IPS DF 6.9 (cell line): ENCODE measurements at regions not wholly inside any gene's neighbourhood (a gene's known extent, or its start where the extent isn't known, plus 50 kb on each side); places are given as distances from the start of the nearest gene placed in this dataset.

Source experiments
- DNase-seq: peaks from one replicate; pipeline ENCODE4 v3.0.0-alpha.2; 2013; ENCODE audit warnings: low read depth, low spot score
- H3K27ac ChIP-seq: one replicate; pipeline ENCODE4 v1.5.1; 2013; ENCODE audit warnings: low read length, control low read depth
- H3K27me3 ChIP-seq: 2 replicates; pipeline ENCODE4 v1.6.1; 2013; ENCODE audit warnings: mild to moderate bottlenecking, low read length; ENCODE audit not compliant: control insufficient read depth, insufficient read depth
- H3K36me3 ChIP-seq: 2 replicates; pipeline ENCODE4 v1.6.1; 2013; ENCODE audit warnings: low read length; ENCODE audit not compliant: control insufficient read depth, insufficient read depth
- H3K4me1 ChIP-seq: 2 replicates; pipeline ENCODE4 v1.6.1; 2013; ENCODE audit warnings: low read length; ENCODE audit not compliant: control insufficient read depth, insufficient read depth
- H3K4me3 ChIP-seq: 2 replicates; pipeline ENCODE4 v1.5.1; 2013; ENCODE audit warnings: mild to moderate bottlenecking, low read length
- H3K9me3 ChIP-seq: 2 replicates; pipeline ENCODE4 v1.6.1; 2013; ENCODE audit warnings: low read length, inconsistent platforms; ENCODE audit not compliant: control insufficient read depth, insufficient read depth
- whole genome bisulfite sequencing: extraction: QIAGEN DNeasy Blood & Tissue Kit; methylation state at CpG from one replicate; pipeline ENCODE4 v1.1.7; 2013; ENCODE audit warnings: mixed read lengths, missing lambda C conversion rate; ENCODE audit not compliant: insufficient read length, insufficient coverage; 5-methylcytosine and 5-hydroxymethylcytosine counted together

DNA sequence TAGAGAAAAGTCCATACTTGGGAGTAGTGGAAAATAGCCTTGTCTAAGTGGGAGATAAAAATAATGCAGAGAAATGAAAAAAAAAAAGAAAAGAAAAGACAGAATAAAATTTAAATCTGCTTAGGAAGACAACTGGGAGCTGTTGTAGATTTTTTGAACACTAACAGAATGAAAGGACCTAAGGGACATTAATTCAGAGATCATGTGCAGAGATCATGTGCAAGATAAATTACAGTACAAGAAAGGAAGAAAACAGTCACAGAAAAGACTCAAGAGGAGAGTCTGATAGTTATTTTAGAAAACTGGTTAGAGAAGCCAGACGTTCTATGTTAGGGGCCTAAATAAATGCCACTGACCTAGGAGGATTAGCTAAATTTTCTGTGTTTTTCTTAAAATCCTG lies 1226.8 kb upstream of the NUDT12 start:
- H3K4me1 ChIP-seq = no peaks in the 10 kb centered on the region
- no peaks in the 10 kb centered on the region; the same call in 1 of the 2 replicates for H3K27me3 ChIP-seq
- no peak overlapping the region for H3K4me3 ChIP-seq
- no peaks in the 10 kb centered on the region for H3K9me3 ChIP-seq
- no peak overlapping the region for H3K27ac ChIP-seq
- H3K36me3 ChIP-seq = no peaks in the 10 kb centered on the region
- WGBS = no CpG with 5 or more reads among the region's 1 CpG
- no peak for DNase-seq

DNA sequence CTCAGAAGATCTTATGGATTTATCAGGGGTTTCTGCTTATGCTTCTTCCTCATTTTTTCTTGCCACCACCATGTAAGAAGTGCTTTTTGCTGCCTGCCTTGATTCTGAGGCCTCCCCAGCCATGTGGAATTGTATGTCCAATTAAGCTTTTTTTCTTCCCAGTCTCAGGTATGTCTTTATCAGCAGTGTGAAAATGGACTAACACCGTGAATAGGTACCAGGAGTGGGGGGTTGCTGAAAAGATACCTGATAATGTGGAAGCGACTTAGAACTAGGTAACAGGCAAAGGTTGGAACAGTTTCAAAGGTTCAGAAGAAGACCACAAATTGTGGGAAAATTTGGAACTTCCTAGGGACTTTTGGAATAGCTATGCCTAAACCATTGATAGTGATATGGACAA lies 1222.5 kb upstream of the NUDT12 start:
- WGBS = no CpG with 5 or more reads among the region's 2 CpGs

DNA sequence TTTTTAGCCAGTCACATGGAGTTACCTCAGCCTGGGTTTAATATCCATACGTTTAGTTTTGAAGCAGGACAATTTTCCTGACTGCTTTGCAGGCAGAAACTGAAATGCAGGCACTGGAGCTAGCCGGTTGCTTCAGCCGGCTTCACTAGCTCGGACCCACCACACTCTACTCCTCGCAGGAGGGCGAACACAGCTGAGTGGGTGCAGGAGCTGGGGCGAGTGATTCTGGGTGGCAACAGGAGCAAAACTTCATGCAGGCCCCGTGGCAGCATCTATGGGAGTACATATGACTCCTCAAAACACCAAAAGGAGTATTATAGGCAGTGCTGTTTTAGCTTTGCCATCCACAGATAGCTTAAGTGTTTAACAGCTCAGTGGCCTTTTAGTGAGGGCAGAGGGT lies 1211.8 kb upstream of the NUDT12 start:
- no peaks in the 10 kb centered on the region for H3K27me3 ChIP-seq
- no CpG with 5 or more reads among the region's 8 CpGs for WGBS

More for the DNA sequence above, 1222.5 kb upstream of the NUDT12 start:
- Histone ChIP-seq H3K27ac (no peak overlapping the region), H3K9me3 (no peaks in the 10 kb centered on the region), H3K36me3 (no peaks in the 10 kb centered on the region), H3K27me3 (no peaks in the 10 kb centered on the region), H3K4me1 (no peaks in the 10 kb centered on the region), H3K4me3 (no peak overlapping the region)
- no peak for DNase-seq

DNA sequence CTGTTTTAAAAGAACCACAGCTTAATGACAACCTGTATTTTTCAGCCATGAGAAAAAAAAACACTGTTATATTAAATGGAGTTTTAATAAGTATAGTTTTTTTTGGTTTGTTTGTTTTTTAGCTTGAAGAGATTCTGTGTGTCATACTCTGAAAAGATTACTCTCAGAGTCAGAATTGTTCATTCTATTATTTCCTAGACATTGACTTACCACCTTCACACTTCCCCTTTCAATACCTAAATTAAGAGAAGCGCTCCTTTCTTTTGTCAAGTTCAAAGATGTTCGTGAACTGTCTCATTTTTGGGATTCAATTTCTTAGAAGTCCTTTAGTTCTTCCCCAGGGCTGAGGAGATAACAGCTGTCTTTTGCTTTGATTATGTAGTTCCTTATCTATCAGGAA lies 1201.6 kb upstream of the NUDT12 start:
- Histone ChIP-seq H3K36me3 (no peaks in the 10 kb centered on the region), H3K9me3 (no peaks in the 10 kb centered on the region), H3K4me1 (no peaks in the 10 kb centered on the region), H3K4me3 (no peak overlapping the region), H3K27ac (no peak overlapping the region), H3K27me3 (no peaks in the 10 kb centered on the region)
- WGBS = no CpG with 5 or more reads among the region's 2 CpGs
- DNase-seq = no peak

More for the DNA sequence above, 1211.8 kb upstream of the NUDT12 start:
- no peaks in the 10 kb centered on the region for H3K36me3 ChIP-seq
- H3K27ac ChIP-seq = no peak overlapping the region
- H3K4me3 ChIP-seq = no peak overlapping the region
- H3K9me3 ChIP-seq = no peaks in the 10 kb centered on the region
- no peak for DNase-seq
- H3K4me1 ChIP-seq = no peaks in the 10 kb centered on the region

DNA sequence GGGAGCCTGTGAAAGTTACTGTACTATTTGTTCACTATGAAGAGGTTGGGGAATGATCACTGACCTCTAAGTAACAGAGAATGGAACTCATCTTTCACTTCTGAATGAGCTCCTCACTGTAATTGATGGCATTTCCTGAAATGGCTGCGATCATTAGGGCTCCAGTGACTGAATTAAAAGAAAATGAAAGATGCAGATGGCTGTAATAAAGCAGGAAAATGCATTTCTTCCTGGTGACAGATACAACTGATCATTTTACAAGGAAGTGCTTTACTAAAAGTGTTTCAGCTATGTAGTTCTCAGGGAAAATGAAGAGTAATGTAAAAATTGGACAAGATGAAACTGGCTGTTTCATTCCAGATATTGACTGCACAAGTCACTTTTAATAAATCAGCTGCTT lies 1200.6 kb upstream of the NUDT12 start:
- H3K4me3 ChIP-seq = no peak overlapping the region
- no peaks in the 10 kb centered on the region for H3K9me3 ChIP-seq
- no peaks in the 10 kb centered on the region for H3K36me3 ChIP-seq
- no peaks in the 10 kb centered on the region for H3K4me1 ChIP-seq
- no peak for DNase-seq
- no CpG with 5 or more reads among the region's 1 CpG for WGBS
- no peak overlapping the region for H3K27ac ChIP-seq
- H3K27me3 ChIP-seq = no peaks in the 10 kb centered on the region

DNA sequence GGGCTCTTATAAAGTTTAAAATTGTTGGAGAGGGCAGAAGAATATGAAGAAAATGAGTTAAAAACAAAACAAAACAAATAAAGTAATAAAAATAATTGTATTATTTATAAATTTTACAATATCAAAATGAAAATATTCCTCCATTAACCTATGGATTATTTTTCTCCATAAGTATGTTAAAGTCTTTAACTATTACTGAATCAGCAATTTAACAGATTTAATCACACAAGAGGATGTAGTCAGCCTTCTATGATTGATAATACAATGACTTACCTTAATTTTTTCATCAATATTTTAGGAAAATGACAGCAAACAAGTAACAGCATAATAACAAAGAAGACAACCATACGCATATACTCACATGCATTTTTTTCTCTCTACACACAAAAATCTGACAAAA lies 1195.3 kb upstream of the NUDT12 start:
- H3K27ac ChIP-seq = no peak overlapping the region
- H3K36me3 ChIP-seq = no peaks in the 10 kb centered on the region
- H3K9me3 ChIP-seq = no peaks in the 10 kb centered on the region
- no peak overlapping the region for H3K4me3 ChIP-seq
- WGBS = no CpG with 5 or more reads among the region's 1 CpG
- no peaks in the 10 kb centered on the region for H3K4me1 ChIP-seq
- no peak for DNase-seq
- no peaks in the 10 kb centered on the region for H3K27me3 ChIP-seq

DNA sequence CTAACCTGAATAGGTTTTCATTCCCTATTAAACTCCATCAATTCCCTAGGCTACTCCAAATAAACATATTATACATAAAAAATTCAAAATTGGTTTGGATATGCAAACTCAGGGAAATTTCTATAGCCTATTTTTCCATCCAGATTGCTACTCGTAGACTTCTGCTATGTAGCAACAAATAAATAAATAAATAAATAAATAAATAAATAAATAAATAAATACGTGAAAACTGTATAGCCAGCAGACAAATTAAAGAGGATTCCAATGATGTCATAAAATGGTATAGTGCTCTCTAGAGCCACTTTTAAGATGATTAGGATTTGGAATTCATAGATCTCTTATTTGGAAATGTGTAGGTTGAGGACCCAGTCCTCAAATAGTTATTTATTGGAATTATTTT lies 1193.2 kb upstream of the NUDT12 start:
- no peaks in the 10 kb centered on the region for H3K27me3 ChIP-seq
- no CpG with 5 or more reads among the region's 2 CpGs for WGBS
- no peak overlapping the region for H3K4me3 ChIP-seq
- DNase-seq = no peak
- no peaks in the 10 kb centered on the region for H3K4me1 ChIP-seq
- no peaks in the 10 kb centered on the region for H3K36me3 ChIP-seq
- no peaks in the 10 kb centered on the region for H3K9me3 ChIP-seq
- no peak overlapping the region for H3K27ac ChIP-seq

DNA sequence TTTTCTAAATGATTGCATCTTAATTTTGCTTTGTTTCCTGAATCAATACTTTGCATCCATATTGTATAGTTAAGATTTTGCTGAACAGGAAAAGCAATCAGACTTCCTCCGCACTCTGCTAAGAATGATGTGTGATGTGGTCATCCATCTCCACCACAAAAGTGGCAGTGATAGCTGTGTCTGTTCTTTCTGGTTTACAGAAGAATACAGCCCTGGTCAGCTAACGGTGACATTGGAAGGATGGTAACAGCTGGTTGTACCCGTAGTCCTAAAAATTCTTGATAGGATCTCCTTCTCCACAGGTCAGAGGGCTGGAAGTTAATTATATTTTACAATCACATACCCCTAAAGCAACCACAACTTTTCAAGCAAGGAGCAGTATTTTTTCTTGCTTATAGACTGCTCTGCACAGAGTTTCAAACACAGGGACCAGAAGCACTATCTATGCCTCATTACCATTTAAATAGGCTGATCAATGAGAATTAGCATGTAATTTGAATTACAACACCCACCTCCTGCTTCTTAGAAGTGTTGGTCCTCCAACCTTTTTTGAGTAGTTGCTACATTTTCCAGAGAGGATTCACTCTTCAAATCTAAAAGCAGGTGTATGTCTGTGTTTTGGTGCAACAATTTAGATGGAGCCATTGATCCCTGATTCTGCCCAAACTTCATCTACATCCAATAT lies 1191.9 kb upstream of the NUDT12 start:
- DNase-seq = no peak
- Histone ChIP-seq H3K27ac (no peak overlapping the region), H3K36me3 (no peaks in the 10 kb centered on the region), H3K27me3 (no peaks in the 10 kb centered on the region), H3K4me1 (no peaks in the 10 kb centered on the region), H3K9me3 (no peaks in the 10 kb centered on the region), H3K4me3 (no peak overlapping the region)
- no CpG with 5 or more reads among the region's 3 CpGs for WGBS

DNA sequence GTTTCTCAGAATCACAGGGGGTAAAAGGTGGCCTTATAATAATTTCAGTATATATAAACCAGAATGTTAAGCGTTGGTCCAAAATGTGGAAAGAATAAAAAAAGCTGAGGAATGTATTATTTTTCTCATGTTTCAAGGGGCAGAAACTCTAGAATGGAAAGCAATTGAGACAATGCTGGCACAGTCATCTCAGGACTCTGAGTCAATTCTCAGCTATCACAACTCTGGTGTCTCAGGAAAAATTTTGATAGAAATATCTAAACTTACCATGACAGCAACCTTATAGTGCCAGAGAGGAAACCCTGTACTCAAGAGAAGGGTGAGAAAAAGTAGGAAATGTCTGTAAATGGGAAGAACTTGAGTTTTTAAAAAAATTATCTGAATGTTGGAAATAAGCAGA lies 1189.4 kb upstream of the NUDT12 start:
- Histone ChIP-seq H3K27me3 (no peaks in the 10 kb centered on the region), H3K9me3 (no peaks in the 10 kb centered on the region), H3K27ac (no peak overlapping the region), H3K4me3 (no peak overlapping the region), H3K4me1 (no peaks in the 10 kb centered on the region), H3K36me3 (no peaks in the 10 kb centered on the region)
- no peak for DNase-seq
- WGBS = no CpG with 5 or more reads among the region's 1 CpG

DNA sequence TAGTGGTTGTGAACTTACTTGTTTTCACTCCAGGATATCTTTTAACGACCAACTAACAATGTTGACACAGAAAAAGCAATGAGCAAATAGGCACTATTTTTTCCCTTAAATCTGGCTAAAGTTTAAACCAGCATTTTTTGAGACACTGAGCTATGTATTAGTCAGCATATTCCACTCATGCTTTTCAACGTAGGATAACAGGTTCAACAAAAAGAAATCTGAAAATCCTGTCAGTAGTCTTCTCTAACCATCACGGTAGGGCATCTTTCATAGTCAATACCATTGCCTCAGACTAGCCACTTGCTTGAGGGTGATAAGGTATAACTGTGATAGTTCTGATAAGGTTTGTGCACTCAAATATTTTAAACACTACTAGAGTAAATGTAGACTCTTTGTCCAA lies 1177.3 kb upstream of the NUDT12 start:
- WGBS = no CpG with 5 or more reads among the region's 3 CpGs
- no peak for DNase-seq
- no peaks in the 10 kb centered on the region for H3K27me3 ChIP-seq

DNA sequence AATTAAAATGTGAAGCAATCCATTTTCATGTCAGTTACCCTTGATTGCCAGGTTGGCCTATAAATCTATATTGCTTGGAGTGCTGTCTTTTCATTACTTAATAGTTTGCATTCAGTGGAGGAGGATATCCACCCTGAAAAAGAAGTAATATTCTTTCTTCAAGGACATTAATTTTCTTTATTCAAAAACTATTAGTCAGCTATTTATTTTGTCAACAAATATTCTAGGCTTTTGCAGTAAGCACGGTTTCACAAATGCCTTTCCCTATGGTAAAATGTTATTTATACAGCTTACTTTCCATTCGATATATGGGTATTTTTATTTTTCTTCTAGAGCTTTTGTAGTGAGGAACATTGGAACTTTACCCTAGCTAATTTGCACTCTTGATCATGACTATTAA lies 1176.9 kb upstream of the NUDT12 start:
- Histone ChIP-seq H3K36me3 (no peaks in the 10 kb centered on the region), H3K27me3 (no peaks in the 10 kb centered on the region), H3K9me3 (no peaks in the 10 kb centered on the region), H3K4me3 (no peak overlapping the region), H3K4me1 (no peaks in the 10 kb centered on the region), H3K27ac (no peak overlapping the region)
- no peak for DNase-seq
- no CpG with 5 or more reads among the region's 2 CpGs for WGBS

More for the DNA sequence above, 1177.3 kb upstream of the NUDT12 start:
- no peaks in the 10 kb centered on the region for H3K36me3 ChIP-seq
- H3K9me3 ChIP-seq = no peaks in the 10 kb centered on the region
- H3K27ac ChIP-seq = no peak overlapping the region
- H3K4me3 ChIP-seq = no peak overlapping the region
- no peaks in the 10 kb centered on the region for H3K4me1 ChIP-seq
